Right lobe of liver (tissue), 4 donors: ENCODE measurements at regions not wholly inside any gene's neighbourhood (a gene's known extent, or its start where the extent isn't known, plus 50 kb on each side); places are given as distances from the start of the nearest gene placed in this dataset.

Experiments used
- POLR2A ChIP-seq: fragments of 450-650 bp; IDR thresholded peaks from one replicate; pipeline ENCODE4 v1.6.1; 2017; ENCODE audit warnings: antibody characterized with exemption, mild to moderate bottlenecking
- TF ChIP-seq, protein P1 (sequence below), 4 donors: fragments of 200-600 bp in 3 of 4; fragments of 450-650 bp in 1 of 4; IDR thresholded peaks; one replicate each; pipeline versions ENCODE4 v1.5.1 to v1.8.0; 2016 to 2022; ENCODE audit warnings: antibody characterized with exemption in 4 of 4, mild to moderate bottlenecking in 2 of 4
- donor health status: DM: no; HTN: no; CAD: no.
- donor health status: DM: no; HTN: no; CAD: no.
- donor health status: DM: no; HTN: yes; CAD: no.

DNA sequence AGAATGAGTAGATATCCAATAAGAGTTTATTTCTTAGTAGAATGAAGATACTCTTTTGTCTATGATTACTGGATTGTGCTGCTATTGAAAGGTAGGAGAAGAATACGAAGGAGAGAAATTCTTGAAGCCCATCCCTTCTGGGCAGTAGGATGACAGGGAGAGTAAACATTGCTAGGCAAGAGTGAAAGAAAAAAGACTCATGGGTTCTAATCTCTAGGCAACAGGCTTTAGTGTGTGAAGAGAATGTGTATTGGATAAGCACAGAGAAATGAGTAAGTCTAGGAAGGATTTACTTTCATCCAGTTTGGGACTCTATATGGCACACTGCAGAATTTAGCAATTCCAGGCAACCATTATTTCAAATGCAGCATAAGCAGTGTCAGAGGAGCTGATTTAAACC is 216.0 kb downstream of the GABRG2 start:
- TF ChIP-seq, protein P1, sequence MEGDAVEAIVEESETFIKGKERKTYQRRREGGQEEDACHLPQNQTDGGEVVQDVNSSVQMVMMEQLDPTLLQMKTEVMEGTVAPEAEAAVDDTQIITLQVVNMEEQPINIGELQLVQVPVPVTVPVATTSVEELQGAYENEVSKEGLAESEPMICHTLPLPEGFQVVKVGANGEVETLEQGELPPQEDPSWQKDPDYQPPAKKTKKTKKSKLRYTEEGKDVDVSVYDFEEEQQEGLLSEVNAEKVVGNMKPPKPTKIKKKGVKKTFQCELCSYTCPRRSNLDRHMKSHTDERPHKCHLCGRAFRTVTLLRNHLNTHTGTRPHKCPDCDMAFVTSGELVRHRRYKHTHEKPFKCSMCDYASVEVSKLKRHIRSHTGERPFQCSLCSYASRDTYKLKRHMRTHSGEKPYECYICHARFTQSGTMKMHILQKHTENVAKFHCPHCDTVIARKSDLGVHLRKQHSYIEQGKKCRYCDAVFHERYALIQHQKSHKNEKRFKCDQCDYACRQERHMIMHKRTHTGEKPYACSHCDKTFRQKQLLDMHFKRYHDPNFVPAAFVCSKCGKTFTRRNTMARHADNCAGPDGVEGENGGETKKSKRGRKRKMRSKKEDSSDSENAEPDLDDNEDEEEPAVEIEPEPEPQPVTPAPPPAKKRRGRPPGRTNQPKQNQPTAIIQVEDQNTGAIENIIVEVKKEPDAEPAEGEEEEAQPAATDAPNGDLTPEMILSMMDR (IDR thresholded peaks at IDR 0.05), result no peak
- TF ChIP-seq POLR2A, result no peak
